GM12891 (cell line): ENCODE measurements at regions not wholly inside any gene's neighbourhood (a gene's known extent, or its start where the extent isn't known, plus 50 kb on each side); places are given as distances from the start of the nearest gene placed in this dataset.

ENCODE experiments used
- DNase-seq: peaks from one replicate; pipeline ENCODE4 v3.0.0; 2011; ENCODE audit warnings: low spot score; ENCODE audit not compliant: insufficient read length
- FAIRE-seq: peaks from 2 replicates; lab custom pipeline; 2011; peaks lifted over from hg19 to GRCh38; lab: Jason Lieb, UNC
- PAX5 ChIP-seq: IDR thresholded peaks from 2 replicates; pipeline ENCODE4 v1.6.1; 2011; ENCODE audit warnings: low read length, moderate library complexity, mild to moderate bottlenecking; ENCODE audit not compliant: insufficient read depth, severe bottlenecking
- POLR2A ChIP-seq: IDR thresholded peaks from 2 replicates; pipeline ENCODE4 v1.6.1; 2011; ENCODE audit warnings: low read depth, low read length, control low read depth
- POLR2AphosphoS5 ChIP-seq: IDR thresholded peaks from 2 replicates; pipeline ENCODE4 v1.6.1; 2011; ENCODE audit warnings: low read depth, low read length, control low read depth
- POU2F2 ChIP-seq: IDR thresholded peaks from 2 replicates; pipeline ENCODE4 v1.6.1; 2011; ENCODE audit warnings: low read depth, mild to moderate bottlenecking, control low read depth, low read length, moderate library complexity
- SPI1 ChIP-seq: IDR thresholded peaks from 2 replicates; pipeline ENCODE4 v1.6.1; 2011; ENCODE audit warnings: low read depth, low read length, control low read depth
- TAF1 ChIP-seq: IDR thresholded peaks from 2 replicates; pipeline ENCODE4 v1.6.1; 2011; ENCODE audit warnings: low read depth, low read length, control low read depth

- FAIRE-seq = no peak
- DNase-seq = no peak
- TF ChIP-seq PAX5 (no peak), SPI1 (no peak), POLR2A (no peak), POLR2AphosphoS5 (no peak), TAF1 (no peak), POU2F2 (no peak)
Observed at GRCh38 chr3:4225005-4225471, 78.1 kb upstream of the SETMAR start.

DNA sequence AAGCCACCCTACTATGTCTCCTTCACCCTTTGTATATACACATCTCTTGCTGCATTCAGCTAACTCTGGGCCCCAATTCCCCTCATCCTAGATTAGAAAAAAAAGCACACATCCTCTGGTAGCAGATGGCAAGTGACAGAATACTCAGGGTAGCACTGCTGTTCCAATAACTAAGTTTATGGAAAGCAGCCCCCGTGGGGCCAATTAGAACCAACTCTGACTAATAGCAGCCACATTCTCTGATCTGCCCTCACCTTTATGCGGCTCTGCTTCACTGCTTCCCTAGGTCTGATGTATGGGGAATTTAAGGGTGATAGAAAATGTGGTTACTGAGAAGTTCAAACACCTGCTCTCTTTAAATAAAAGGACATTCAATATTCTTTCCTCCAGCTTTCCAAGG lies 74.9 kb upstream of the SETMAR start:
- DNase-seq (no peak), FAIRE-seq (no peak)
- TF ChIP-seq POLR2A = no peak
- no peak for TF ChIP-seq SPI1
- no peak for TF ChIP-seq POLR2AphosphoS5
- no peak for TF ChIP-seq PAX5
- no peak for TF ChIP-seq TAF1
- TF ChIP-seq POU2F2 = no peak

DNA sequence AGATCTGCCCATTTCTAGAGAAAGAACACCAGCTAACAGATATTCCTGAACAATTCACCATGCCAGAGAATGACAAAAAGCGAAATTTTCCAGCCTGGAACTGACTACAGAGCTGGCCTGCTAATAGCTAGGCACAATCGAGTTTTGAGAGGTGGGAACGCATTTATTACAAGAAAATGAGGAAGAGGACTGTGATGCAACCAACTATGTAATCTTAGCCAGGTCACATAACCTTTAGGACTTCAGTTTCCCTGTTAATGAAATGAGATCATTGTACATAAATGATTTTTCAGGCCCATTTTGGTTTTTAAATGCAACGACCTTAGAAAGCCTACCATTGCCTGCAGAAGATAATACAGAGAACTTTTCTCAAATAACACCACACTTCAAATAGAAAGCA lies 72.1 kb upstream of the SETMAR start:
- no peak for DNase-seq
- no peak for FAIRE-seq
- TF ChIP-seq SPI1 (no peak), POLR2AphosphoS5 (no peak), TAF1 (no peak)

- TF ChIP-seq POLR2AphosphoS5 (no peak), SPI1 (no peak), POLR2A (no peak), POU2F2 (no peak), PAX5 (no peak)
- FAIRE-seq (no peak), DNase-seq (no peak)
Observed at GRCh38 chr3:4232798-4233197, 70.4 kb upstream of the SETMAR start.

DNA sequence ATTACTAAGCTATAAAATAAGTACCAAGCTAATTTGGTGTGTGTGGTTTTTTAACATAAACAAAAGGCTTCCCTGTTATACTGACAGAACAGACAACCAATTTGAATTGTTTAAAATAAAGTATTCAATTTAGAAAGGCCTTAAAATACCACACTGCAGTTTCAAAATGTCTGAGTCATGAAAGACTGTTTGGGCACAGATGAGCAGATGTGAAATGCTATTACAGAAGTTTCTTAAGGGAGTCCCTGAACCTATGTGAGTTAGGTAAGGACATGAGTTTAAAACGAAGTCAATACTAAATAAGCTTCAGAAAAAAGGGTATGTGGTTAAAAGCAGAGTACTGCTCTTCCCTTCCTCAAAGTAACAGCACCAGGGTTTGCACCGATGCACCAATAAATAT lies 69.7 kb upstream of the SETMAR start:
- DNase-seq (no peak), FAIRE-seq (no peak)
- TF ChIP-seq TAF1 (no peak), PAX5 (no peak), SPI1 (no peak), POU2F2 (no peak), POLR2A (no peak), POLR2AphosphoS5 (no peak)

DNA sequence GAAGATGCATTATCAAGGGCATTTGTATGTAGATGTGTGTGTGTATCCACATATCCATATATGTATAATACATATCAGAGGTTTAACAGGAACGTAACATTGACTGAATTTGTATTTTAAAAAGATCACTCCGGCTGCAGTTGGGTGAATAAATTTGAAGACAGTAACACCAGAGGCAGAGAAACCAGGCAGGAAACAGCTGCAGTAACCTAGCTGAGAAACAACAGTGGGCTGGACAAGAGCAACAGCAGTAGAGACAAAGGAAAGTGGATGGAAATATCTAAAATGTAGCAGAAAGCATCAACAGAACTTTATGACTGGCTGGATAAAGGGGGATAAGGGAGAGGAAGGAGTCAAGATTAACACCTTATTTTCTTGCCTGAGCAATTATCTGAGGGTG lies 68.3 kb upstream of the SETMAR start:
- no peak for DNase-seq
- no peak for FAIRE-seq
- TF ChIP-seq POLR2AphosphoS5 (no peak), PAX5 (no peak)

- FAIRE-seq = no peak
- DNase-seq = no peak
- TF ChIP-seq SPI1 (no peak), POLR2A (no peak), POLR2AphosphoS5 (no peak), TAF1 (no peak), PAX5 (no peak), POU2F2 (no peak)
Observed at GRCh38 chr3:4235690-4236089, 67.5 kb upstream of the SETMAR start.

GRCh38 chr3:4241595-4242170 lies 61.5 kb upstream of the SETMAR start:
- FAIRE-seq = no peak
- no peak for TF ChIP-seq POU2F2
- TF ChIP-seq POLR2AphosphoS5 = no peak
- TF ChIP-seq POLR2A = no peak
- TF ChIP-seq TAF1 = no peak
- TF ChIP-seq PAX5 = no peak
- no peak for TF ChIP-seq SPI1
- DNase-seq = no peak

DNA sequence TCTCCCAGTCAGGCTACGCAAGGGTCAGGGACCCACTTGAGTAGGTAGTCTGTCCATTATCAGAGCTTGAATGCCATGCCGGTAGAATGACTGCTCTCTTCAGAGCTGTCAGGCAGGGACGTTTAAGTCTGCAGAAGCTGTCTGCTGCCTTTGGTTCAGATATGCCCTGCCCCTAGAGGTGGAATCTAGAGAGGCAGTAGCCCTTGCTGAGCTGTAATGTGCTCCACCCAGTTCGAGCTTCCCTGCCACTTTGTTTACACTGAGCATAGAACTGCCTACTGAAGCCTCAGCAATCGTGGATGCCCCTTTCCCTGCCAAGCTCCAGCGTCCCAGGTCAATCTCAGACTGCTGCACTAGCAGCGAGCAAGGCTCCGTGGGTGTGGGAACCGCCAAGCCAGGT lies 57.5 kb upstream of the SETMAR start:
- no peak for FAIRE-seq

GRCh38 chr3:4247391-4247790 lies 55.8 kb upstream of the SETMAR start:
- no peak for TF ChIP-seq TAF1
- no peak for TF ChIP-seq POU2F2
- TF ChIP-seq PAX5 = no peak
- TF ChIP-seq POLR2AphosphoS5 = no peak
- no peak for TF ChIP-seq POLR2A
- no peak for TF ChIP-seq SPI1
- DNase-seq = no peak
- no peak for FAIRE-seq

More for the DNA sequence above, 57.5 kb upstream of the SETMAR start:
- TF ChIP-seq SPI1 (no peak), TAF1 (no peak), PAX5 (no peak), POU2F2 (no peak), POLR2AphosphoS5 (no peak), POLR2A (no peak)
- DNase-seq = no peak

DNA sequence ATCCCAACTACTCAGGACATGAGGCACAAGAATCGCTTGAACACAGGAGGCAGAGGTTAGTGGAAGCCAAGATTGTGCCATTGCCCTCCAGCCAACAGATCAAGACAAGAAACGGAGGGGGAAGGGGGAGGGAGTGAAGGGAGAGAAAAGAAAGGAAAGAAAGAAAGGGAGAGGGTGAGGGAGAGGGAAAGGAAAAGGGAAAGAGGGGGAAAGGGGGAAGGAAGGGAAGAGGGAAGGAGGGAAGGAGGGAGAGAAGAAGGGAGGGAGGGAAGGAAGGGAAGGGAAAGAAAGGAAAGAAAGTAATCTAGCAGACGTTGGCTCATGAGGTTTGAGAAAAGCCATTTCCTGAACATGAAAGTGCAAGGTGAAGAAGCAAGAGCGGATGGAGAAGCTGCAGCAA lies 53.1 kb upstream of the SETMAR start:
- FAIRE-seq (no peak), DNase-seq (no peak)
- TF ChIP-seq PAX5 (no peak), TAF1 (no peak), POLR2AphosphoS5 (no peak), POLR2A (no peak), POU2F2 (no peak), SPI1 (no peak)
